Stimulated activated CD8-positive, alpha-beta memory T cell treated with anti-CD3 and anti-CD28 coated beads, Interleukin-12 subunit alpha, Interleukin-12 subunit beta, amount 100 ng/mL, for 4 hours (primary cell): ENCODE measurements at regions not wholly inside any gene's neighbourhood (a gene's known extent, or its start where the extent isn't known, plus 50 kb on each side); places are given as distances from the start of the nearest gene placed in this dataset.

Experiments
- DNase-seq: peaks from one replicate; pipeline ENCODE4 v3.0.0-alpha.2; 2020; ENCODE audit warnings: low read depth

- DNase-seq = no peak
Observed at GRCh38 chr10:128221807-128222206, 95.6 kb upstream of the MKI67 start.

DNA sequence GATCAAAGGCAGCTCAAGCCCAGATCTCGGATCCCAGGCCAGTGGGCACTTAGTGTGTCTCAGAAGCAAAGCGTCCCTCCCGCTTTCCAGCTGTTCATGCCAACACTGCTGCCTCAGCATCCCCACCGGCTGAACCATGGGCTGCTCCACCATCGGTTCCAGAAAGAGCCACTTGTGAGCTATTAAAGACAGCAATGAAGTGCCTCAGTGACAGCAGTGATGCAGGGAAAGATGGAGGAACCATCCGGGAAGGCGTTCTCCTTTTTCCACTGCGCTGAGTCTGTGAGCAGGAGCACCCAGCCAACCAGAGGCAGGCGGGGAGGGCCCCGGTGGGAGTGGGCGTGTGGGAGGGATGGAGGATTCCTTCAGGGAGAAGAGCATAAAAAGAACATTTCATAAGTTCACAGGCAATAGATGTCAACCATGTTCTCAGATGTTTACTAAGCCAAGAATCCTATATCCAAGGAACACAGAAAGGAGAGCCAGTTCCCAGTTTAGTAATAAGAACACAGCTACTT lies 96.2 kb upstream of the MKI67 start:
- no peak for DNase-seq

GRCh38 chr10:128230401-128230800 lies 104.2 kb upstream of the MKI67 start:
- DNase-seq = no peak

DNA sequence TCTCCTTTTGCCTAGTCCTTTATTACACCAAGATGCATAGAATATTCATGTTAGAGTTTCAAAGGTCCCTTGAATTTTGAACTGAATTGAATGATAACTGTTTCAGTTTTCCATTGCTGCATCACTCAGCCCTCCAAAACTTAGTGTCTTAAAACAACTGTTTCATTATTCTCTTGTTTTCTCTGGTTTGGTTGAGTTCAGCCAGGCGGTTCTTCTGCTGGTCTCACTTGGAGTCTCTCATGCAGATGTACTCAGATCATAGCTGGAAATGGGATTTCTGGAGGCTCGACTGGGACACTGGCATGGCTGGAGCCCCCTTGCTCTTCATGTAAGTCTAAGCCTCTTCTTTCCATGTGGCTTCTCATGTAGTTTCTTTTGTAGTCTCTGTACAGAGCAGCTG lies 107.2 kb upstream of the MKI67 start:
- DNase-seq = no peak

GRCh38 chr10:128237710-128238109 lies 111.5 kb upstream of the MKI67 start:
- DNase-seq = no peak

GRCh38 chr10:128241023-128241422 lies 114.8 kb upstream of the MKI67 start:
- no peak for DNase-seq

DNA sequence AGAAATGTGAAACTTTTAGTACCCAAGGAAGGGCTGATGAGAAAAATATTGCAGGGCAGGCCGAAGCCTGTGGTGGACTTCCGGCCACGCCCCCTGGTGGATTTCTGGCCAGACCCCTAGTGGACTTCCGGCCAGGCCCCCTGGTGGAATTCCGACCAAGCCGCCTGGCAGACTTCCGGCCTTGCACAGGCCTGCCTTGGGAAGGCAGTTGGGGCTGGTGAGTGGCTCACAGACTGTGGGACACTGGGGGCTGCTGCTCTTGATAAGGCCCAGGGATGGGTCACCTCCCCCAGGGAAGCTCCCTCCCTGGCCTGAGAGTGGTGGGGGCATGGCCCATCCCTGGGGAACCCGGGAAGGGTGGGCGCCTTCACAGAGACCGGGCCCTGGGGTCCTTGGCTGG lies 116.4 kb upstream of the MKI67 start:
- no peak for DNase-seq

- no peak for DNase-seq
Observed at GRCh38 chr10:128245026-128245425, 118.8 kb upstream of the MKI67 start.

DNA sequence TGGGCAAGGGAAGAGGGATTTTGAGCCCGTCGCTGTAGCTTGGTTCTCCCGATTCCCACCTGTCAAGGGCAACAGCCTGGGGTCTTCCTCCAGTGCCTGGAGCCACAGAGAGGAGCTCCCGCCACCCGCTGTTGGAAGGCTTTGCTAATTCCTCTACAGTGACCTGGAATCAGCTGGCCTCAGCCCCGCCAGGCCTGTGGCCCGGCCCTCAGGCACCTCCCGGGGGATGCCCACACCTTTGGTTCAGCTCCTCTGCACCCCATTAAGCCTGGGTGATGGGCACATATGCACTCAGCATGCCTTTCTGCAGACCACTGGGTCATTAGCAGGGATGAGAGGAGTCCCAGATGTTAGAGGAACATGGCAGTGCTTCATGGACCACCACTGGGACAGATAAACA lies 121.4 kb upstream of the MKI67 start:
- no peak for DNase-seq

- DNase-seq = no peak
Observed at GRCh38 chr10:128254476-128254875, 128.3 kb upstream of the MKI67 start.

DNA sequence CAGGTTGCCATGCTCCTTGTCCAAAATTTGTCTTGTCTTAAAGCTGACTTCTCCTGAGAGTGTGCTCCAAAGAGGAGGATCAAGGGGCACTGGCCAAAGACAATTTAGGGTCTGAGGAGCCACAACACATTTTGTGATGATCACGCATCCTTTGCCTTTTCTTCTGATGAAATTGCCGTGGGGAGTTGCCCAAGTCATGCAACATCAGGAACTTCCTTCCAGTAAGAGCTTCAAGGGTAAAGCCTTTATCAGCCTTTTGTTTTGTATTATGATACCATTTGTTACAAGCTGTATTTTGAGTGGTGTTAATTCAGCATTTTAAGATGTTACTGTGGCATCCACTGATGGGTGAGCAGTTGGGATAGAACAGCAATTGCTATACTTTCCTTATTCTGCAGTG lies 131.2 kb upstream of the MKI67 start:
- DNase-seq = no peak

- no peak for DNase-seq
Observed at GRCh38 chr10:128258421-128258976, 132.3 kb upstream of the MKI67 start.

- DNase-seq = no peak
Observed at GRCh38 chr10:128263891-128264688, 137.9 kb upstream of the MKI67 start.

DNA sequence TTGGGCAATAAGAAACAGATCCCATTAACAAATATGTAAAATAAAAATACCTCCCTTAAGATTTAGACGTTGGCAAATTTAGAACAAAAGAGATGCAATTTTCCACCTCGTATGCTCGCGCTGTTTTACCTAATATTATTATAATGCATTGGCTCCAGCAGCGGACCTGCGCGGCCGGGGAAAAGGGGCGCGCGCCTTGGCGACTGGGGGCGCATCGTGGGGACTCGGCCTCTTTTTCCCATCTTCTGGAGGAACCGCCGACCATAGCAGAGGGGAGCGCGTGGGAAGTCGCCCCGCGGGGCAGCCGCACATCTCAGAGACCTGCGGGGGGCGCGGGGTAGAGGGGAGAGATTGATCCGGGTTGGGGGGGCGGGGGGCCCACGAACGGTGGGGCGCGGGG lies 139.4 kb upstream of the MKI67 start:
- DNase-seq = no peak

GRCh38 chr10:128267581-128267980 lies 141.4 kb upstream of the MKI67 start:
- no peak for DNase-seq

DNA sequence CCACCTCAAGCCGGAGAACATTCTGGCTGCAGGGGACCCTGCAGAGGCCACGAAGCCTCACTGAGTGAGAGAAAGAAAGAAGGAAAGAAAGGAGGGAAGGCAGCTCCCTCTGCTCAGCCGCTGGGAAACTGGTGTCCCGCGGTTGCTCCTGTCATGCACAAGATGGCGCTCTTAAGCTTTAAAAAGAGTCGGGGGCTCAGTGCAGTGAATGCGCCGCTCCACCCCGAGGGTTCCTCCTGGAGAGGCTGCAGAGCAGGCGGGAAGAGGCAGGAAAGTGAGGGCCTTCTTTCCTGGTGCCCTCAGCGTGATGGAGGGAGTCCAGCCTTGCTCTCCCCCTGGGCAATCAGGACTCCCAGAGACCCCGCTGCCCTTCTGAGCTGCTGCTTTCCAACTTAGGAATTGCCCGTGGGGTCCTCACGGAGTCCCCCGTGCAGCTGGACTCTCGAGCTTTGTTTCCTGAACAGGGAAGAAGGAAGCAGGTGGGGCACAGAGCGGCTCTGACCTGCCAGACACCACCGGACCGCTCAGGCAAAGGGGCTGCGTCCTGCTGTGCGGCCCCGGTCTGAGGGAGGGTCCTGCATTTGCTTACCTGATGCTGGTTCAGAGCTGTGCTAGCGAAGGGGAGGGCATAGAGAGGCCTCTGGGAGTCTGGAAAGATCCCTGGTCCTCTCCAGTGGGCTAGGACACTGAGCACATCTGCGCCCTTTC lies 141.9 kb upstream of the MKI67 start:
- DNase-seq = no peak

DNA sequence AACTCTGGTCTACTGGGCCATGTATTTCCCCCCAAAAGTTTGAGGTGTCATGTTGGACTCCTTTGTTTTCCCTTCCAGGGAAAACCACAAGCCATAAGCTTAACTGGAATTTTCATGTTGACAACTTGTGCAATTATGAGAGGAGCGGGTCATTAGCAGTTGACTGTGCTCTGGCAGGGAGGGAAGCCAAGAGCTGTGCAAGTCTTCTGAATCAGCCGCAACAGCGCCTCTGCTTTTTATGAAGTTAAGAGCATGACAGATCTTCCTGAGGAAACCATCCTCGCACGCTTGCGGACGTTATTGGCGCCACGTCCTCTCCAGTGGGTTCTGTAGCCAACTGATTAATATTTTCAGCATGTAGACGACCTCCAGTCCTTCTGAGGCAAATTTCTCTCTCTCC lies 148.7 kb upstream of the MKI67 start:
- DNase-seq = no peak

- no peak for DNase-seq
Observed at GRCh38 chr10:128275388-128276177, 149.4 kb upstream of the MKI67 start.

GRCh38 chr10:128277267-128277840 lies 151.1 kb upstream of the MKI67 start:
- DNase-seq = no peak

DNA sequence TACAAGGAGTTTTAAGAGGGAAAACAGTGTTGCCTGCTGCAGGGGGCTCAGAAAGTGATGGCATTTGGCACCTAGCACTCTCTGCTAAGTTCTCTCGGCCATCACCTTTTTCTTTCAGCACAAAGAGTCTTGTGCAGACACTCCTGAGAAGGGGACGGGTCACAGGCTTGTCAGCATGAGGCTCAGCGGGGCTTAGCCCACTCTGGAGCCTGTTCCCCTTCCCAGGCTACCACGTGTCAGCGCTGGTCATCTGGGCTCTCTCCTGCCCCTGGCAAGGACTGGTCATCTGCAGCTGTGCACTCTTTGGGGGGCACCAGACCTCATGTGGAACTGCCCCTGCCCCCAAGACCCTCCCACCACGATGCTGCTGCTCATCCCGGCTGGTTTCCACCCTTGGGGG lies 152.1 kb upstream of the MKI67 start:
- no peak for DNase-seq

GRCh38 chr10:128280271-128280670 lies 154.0 kb upstream of the MKI67 start:
- DNase-seq = no peak

GRCh38 chr10:128281343-128281742 lies 155.1 kb upstream of the MKI67 start:
- no peak for DNase-seq
